Keratinocyte (primary cell): ENCODE measurements at regions not wholly inside any gene's neighbourhood (a gene's known extent, or its start where the extent isn't known, plus 50 kb on each side); places are given as distances from the start of the nearest gene placed in this dataset.

ENCODE experiments used
- DNase-seq: peaks from one replicate; pipeline ENCODE4 v3.0.0-alpha.2; 2011; ENCODE audit warnings: low read depth, missing footprints, low spot score
- FAIRE-seq: peaks from 2 replicates; lab custom pipeline; 2011; peaks lifted over from hg19 to GRCh38; lab: Jason Lieb, UNC
- H2AFZ ChIP-seq: 2 replicates; pipeline ENCODE4 v1.6.0; 2012; ENCODE audit warnings: low read length, control low read depth, inconsistent platforms; ENCODE audit not compliant: control insufficient read depth
- H3K27ac ChIP-seq: 2 replicates; pipeline ENCODE4 v1.5.1; 2011; ENCODE audit warnings: low read length; ENCODE audit not compliant: control insufficient read depth, insufficient read depth
- H3K27me3 ChIP-seq: 3 replicates; pipeline ENCODE4 v1.6.0; 2011; ENCODE audit warnings: low read length; ENCODE audit not compliant: control insufficient read depth, insufficient read depth; ENCODE audit errors: extremely low read depth
- H3K36me3 ChIP-seq, 2 experiments: 2 replicates in 1 of 2; 3 replicates in 1 of 2; pipeline ENCODE4 v1.5.1; 2011; ENCODE audit warnings: low read length in 2 of 2, mild to moderate bottlenecking in 1 of 2; ENCODE audit not compliant: control insufficient read depth in 2 of 2, insufficient read depth in 2 of 2; ENCODE audit errors: extremely low read depth in 1 of 2
- H3K4me1 ChIP-seq: 3 replicates; pipeline ENCODE4 v1.5.1; 2011; ENCODE audit warnings: low read length; ENCODE audit not compliant: control insufficient read depth, insufficient read depth; ENCODE audit errors: extremely low read depth
- H3K4me2 ChIP-seq: 3 replicates; pipeline ENCODE4 v1.6.0; 2011; ENCODE audit warnings: low read depth, low read length; ENCODE audit not compliant: control insufficient read depth, insufficient read depth; ENCODE audit errors: extremely low read depth
- H3K4me3 ChIP-seq, 3 experiments: fragments of 200-600 bp in 1 of 3; sonication (generic) in 1 of 3; 2 replicates in 2 of 3; 3 replicates in 1 of 3; pipeline ENCODE4 v1.5.1; 2011 to 2016; ENCODE audit warnings: low read length in 3 of 3, mild to moderate bottlenecking in 3 of 3, control low read depth in 2 of 3, inconsistent platforms in 1 of 3, low read depth in 1 of 3, mixed read lengths in 1 of 3, mixed run types in 1 of 3, moderate library complexity in 1 of 3; ENCODE audit not compliant: control insufficient read depth in 2 of 3, insufficient read depth in 2 of 3; ENCODE audit errors: extremely low read depth in 1 of 3
- H3K79me2 ChIP-seq: 2 replicates; pipeline ENCODE4 v1.6.0; 2012; ENCODE audit warnings: low read length; ENCODE audit not compliant: control insufficient read depth, insufficient read depth
- H3K9ac ChIP-seq: 3 replicates; pipeline ENCODE4 v1.6.0; 2011; ENCODE audit warnings: low read length; ENCODE audit not compliant: control insufficient read depth, insufficient read depth; ENCODE audit errors: extremely low read depth
- H3K9me1 ChIP-seq: 3 replicates; pipeline ENCODE4 v1.6.0; 2011; ENCODE audit warnings: low read length; ENCODE audit not compliant: control insufficient read depth, insufficient read depth; ENCODE audit errors: extremely low read depth
- H3K9me3 ChIP-seq: 2 replicates; pipeline ENCODE4 v1.5.1; 2012; ENCODE audit warnings: low read depth, low read length; ENCODE audit not compliant: control insufficient read depth
- H4K20me1 ChIP-seq: 3 replicates; pipeline ENCODE4 v1.6.0; 2011; ENCODE audit warnings: low read length; ENCODE audit not compliant: control insufficient read depth, insufficient read depth; ENCODE audit errors: extremely low read depth
- EZH2 ChIP-seq: IDR thresholded peaks from one replicate; pipeline ENCODE4 v1.6.1; 2012; ENCODE audit warnings: inconsistent platforms, mild to moderate bottlenecking, low read length, moderate library complexity
- dilution Hi-C: fragments of 300-500 bp; cut with MboI; formaldehyde crosslinking; loops from one replicate; pipeline ENCODE4 v1.7.0; 2020; ENCODE audit warnings: low sequenced_read_pairs; ENCODE audit not compliant: extremely low pct_ligation_motif_present
- TF ChIP-seq, protein P1 (sequence below), 3 experiments: IDR thresholded peaks in 1 of 3; conservative IDR thresholded peaks in 1 of 3; optimal IDR thresholded peaks in 1 of 3; 2 replicates in 2 of 3; 3 replicates in 1 of 3; pipeline versions ENCODE3 to v1.5.1; 2011; ENCODE audit warnings: low read length in 3 of 3, mild to moderate bottlenecking in 3 of 3, moderate library complexity in 2 of 3, control low read depth in 1 of 3, inconsistent platforms in 1 of 3; ENCODE audit not compliant: insufficient read depth in 2 of 3; ENCODE audit errors: extremely low read depth in 1 of 3

- FAIRE-seq (no peak), DNase-seq (no peak)
- H3K4me3 ChIP-seq: no peak overlapping the region
- H3K27me3 ChIP-seq: no peaks in the 10 kb centered on the region
- no peaks in the 10 kb centered on the region for H3K9me3 ChIP-seq
- TF ChIP-seq, protein P1, sequence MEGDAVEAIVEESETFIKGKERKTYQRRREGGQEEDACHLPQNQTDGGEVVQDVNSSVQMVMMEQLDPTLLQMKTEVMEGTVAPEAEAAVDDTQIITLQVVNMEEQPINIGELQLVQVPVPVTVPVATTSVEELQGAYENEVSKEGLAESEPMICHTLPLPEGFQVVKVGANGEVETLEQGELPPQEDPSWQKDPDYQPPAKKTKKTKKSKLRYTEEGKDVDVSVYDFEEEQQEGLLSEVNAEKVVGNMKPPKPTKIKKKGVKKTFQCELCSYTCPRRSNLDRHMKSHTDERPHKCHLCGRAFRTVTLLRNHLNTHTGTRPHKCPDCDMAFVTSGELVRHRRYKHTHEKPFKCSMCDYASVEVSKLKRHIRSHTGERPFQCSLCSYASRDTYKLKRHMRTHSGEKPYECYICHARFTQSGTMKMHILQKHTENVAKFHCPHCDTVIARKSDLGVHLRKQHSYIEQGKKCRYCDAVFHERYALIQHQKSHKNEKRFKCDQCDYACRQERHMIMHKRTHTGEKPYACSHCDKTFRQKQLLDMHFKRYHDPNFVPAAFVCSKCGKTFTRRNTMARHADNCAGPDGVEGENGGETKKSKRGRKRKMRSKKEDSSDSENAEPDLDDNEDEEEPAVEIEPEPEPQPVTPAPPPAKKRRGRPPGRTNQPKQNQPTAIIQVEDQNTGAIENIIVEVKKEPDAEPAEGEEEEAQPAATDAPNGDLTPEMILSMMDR (optimal IDR thresholded peaks at IDR 0.05 in 1 of 3, IDR thresholded peaks at IDR 0.05 in 1 of 3, conservative IDR thresholded peaks at IDR 0.05 in 1 of 3; ENCODE audit: extremely low read depth in 1 of 3, insufficient read depth in 2 of 3, low read length in 3 of 3): no peak
- TF ChIP-seq EZH2: no peak
- no peaks in the 10 kb centered on the region for H3K79me2 ChIP-seq
- H4K20me1 ChIP-seq: no peaks in the 10 kb centered on the region
- no peak overlapping the region for H3K4me2 ChIP-seq
- H3K4me1 ChIP-seq: peaks cover 7% of the 10 kb centered on the region
- no peak overlapping the region for H3K9ac ChIP-seq
- no peak overlapping the region for H2AFZ ChIP-seq
- dilution Hi-C loops: no loop called here
- H3K36me3 ChIP-seq: no peaks in the 10 kb centered on the region
- H3K9me1 ChIP-seq: no peaks in the 10 kb centered on the region
- H3K27ac ChIP-seq: no peak overlapping the region
Observed at GRCh38 chr4:38287101-38287851, 327.1 kb downstream of the PTTG2 start.

DNA sequence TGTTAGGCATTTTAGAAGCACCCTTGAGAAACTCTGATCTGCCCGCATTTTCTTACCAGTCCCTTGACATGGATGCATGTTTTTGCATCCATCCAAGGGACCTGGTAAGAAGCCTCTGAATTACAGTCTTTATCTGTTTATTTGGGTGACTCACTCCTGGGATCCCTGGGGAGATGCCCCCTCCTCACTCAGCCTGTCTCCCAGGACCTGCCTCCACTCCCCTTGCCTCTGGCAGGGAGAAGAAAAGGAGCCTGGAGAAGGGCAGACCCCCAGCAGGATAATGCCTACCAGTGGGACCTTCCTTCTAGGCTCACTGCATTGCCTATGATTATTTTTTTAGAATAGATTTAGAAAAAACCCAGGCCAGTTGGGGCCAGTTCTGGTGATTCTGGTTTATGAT lies 329.4 kb downstream of the PTTG2 start:
- no peak for DNase-seq
- no peaks in the 10 kb centered on the region for H3K9me1 ChIP-seq
- no peak overlapping the region for H3K4me2 ChIP-seq
- dilution Hi-C loops: no loop called here
- no peaks in the 10 kb centered on the region for H3K27me3 ChIP-seq
- TF ChIP-seq EZH2: no peak
- TF ChIP-seq, protein P1 (optimal IDR thresholded peaks at IDR 0.05 in 1 of 3, IDR thresholded peaks at IDR 0.05 in 1 of 3, conservative IDR thresholded peaks at IDR 0.05 in 1 of 3; ENCODE audit: extremely low read depth in 1 of 3, insufficient read depth in 2 of 3, low read length in 3 of 3): no peak
- H4K20me1 ChIP-seq: no peaks in the 10 kb centered on the region
- no peaks in the 10 kb centered on the region for H3K9me3 ChIP-seq
- H3K79me2 ChIP-seq: no peaks in the 10 kb centered on the region
- FAIRE-seq: no peak
- H3K27ac ChIP-seq: no peak overlapping the region
- no peaks in the 10 kb centered on the region for H3K36me3 ChIP-seq
- no peak overlapping the region for H2AFZ ChIP-seq
- no peak overlapping the region for H3K9ac ChIP-seq
- no peak overlapping the region for H3K4me3 ChIP-seq
- peaks cover 7% of the 10 kb centered on the region for H3K4me1 ChIP-seq
